ENCODE measurements at regions not wholly inside any gene's neighbourhood (a gene's known extent, or its start where the extent isn't known, plus 50 kb on each side); places are given as distances from the start of the nearest gene placed in this dataset.

DNA sequence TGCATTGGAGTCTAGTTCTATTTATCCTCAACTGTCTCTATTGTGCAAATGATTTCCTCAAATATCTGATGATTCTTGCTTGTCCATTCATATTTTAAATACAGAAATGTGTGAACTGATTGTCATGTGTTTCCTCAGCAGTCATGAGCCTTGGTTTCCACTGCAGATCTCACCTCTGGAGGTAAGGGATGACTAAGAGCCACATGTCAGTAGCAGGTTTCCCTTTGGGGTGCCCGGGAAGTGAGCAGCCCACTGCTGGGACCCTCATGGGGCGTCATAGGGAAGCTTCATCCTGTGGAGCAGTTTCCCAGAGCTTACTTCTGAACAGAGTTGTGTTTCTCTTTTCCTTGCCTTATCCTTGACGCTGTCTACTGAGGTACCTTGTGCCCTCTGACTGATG is 149.2 kb upstream of the TOPAZ1 start:
- no peaks in the 10 kb centered on the region for H3K27me3 Mint-ChIP-seq (ENCODE audit: unreplicated experiment)
- H3K9me3 Mint-ChIP-seq (ENCODE audit: low read depth, unreplicated experiment) = no peaks in the 10 kb centered on the region
- BruUV-seq (replicated peaks) = no TSS peak
- no peaks in the 10 kb centered on the region for H3K36me3 Mint-ChIP-seq (ENCODE audit: insufficient read depth, unreplicated experiment)
- intact Hi-C loops (cut with micrococcal nuclease; ENCODE audit: unreplicated experiment) = no loop called here
- no peak overlapping the region for H3K4me3 Mint-ChIP-seq (ENCODE audit: low read depth, unreplicated experiment)
- CTCF ChIA-PET = no interaction called here
- H3K27ac Mint-ChIP-seq (ENCODE audit: unreplicated experiment) = no peak overlapping the region
- DNase-seq = no peak
- TF ChIP-seq CTCF (IDR thresholded peaks at IDR 0.05; ENCODE audit: unreplicated experiment) = no peak
- no peaks in the 10 kb centered on the region for H3K4me1 Mint-ChIP-seq (ENCODE audit: low read depth, unreplicated experiment)

DNA sequence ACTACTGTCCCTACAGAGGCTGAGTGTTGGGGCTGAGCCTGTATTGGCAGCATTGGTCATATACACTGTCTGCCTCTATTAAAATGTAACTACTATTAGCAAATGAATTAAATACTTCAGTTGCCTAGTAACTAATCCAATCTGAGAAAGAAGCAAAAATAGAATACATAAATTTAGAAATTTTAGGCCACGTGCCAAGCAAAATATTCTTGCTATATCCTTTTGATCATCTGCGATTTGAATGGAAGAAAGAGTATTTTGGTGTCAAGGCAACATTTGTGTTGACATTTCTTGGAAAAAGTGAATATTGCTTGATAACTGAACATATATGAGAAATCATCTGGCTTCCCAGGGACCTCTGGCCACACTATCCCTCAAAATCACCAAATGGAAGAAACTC is 148.2 kb upstream of the TOPAZ1 start:
- Mint-ChIP-seq H3K4me1 (ENCODE audit: low read depth, unreplicated experiment) (no peaks in the 10 kb centered on the region), H3K36me3 (ENCODE audit: insufficient read depth, unreplicated experiment) (no peaks in the 10 kb centered on the region), H3K9me3 (ENCODE audit: low read depth, unreplicated experiment) (no peaks in the 10 kb centered on the region), H3K4me3 (ENCODE audit: low read depth, unreplicated experiment) (no peak overlapping the region), H3K27me3 (ENCODE audit: unreplicated experiment) (no peaks in the 10 kb centered on the region), H3K27ac (ENCODE audit: unreplicated experiment) (no peak overlapping the region)
- BruUV-seq (replicated peaks) = no TSS peak
- no peak for DNase-seq
- CTCF ChIA-PET = interaction anchor here (0.6 kb wide), 1 partner anchor 1430 kb away, joined by 3 read pairs; no protein-coding TSS in a partner anchor
- TF ChIP-seq CTCF (IDR thresholded peaks at IDR 0.05; ENCODE audit: unreplicated experiment) = no peak
- intact Hi-C loops (cut with micrococcal nuclease; ENCODE audit: unreplicated experiment) = no loop called here

GRCh38 chr3:44098656-44099415 is 142.8 kb upstream of the TOPAZ1 start:
- Mint-ChIP-seq H3K9me3 (ENCODE audit: low read depth, unreplicated experiment) (no peaks in the 10 kb centered on the region), H3K27ac (ENCODE audit: unreplicated experiment) (no peak overlapping the region), H3K4me1 (ENCODE audit: low read depth, unreplicated experiment) (no peaks in the 10 kb centered on the region), H3K36me3 (ENCODE audit: insufficient read depth, unreplicated experiment) (no peaks in the 10 kb centered on the region), H3K4me3 (ENCODE audit: low read depth, unreplicated experiment) (no peak overlapping the region), H3K27me3 (ENCODE audit: unreplicated experiment) (no peaks in the 10 kb centered on the region)
- no peak for TF ChIP-seq CTCF (IDR thresholded peaks at IDR 0.05; ENCODE audit: unreplicated experiment)
- DNase-seq = no peak
- intact Hi-C loops (cut with micrococcal nuclease; ENCODE audit: unreplicated experiment) = no loop called here
- BruUV-seq (replicated peaks) = no TSS peak
- CTCF ChIA-PET = no interaction called here

GRCh38 chr3:44099566-44100297 is 142.0 kb upstream of the TOPAZ1 start:
- no TSS peak for BruUV-seq (replicated peaks)
- H3K4me1 Mint-ChIP-seq (ENCODE audit: low read depth, unreplicated experiment) = peaks cover 6% of the 10 kb centered on the region
- TF ChIP-seq CTCF (IDR thresholded peaks at IDR 0.05; ENCODE audit: unreplicated experiment) = no peak
- H3K9me3 Mint-ChIP-seq (ENCODE audit: low read depth, unreplicated experiment) = no peaks in the 10 kb centered on the region
- no peak overlapping the region for H3K27ac Mint-ChIP-seq (ENCODE audit: unreplicated experiment)
- intact Hi-C loops (cut with micrococcal nuclease; ENCODE audit: unreplicated experiment) = no loop called here
- CTCF ChIA-PET = no interaction called here
- H3K27me3 Mint-ChIP-seq (ENCODE audit: unreplicated experiment) = no peaks in the 10 kb centered on the region
- DNase-seq = no peak
- H3K36me3 Mint-ChIP-seq (ENCODE audit: insufficient read depth, unreplicated experiment) = no peaks in the 10 kb centered on the region
- H3K4me3 Mint-ChIP-seq (ENCODE audit: low read depth, unreplicated experiment) = no peak overlapping the region
